AG08395 (cell line): ENCODE measurements at regions not wholly inside any gene's neighbourhood (a gene's known extent, or its start where the extent isn't known, plus 50 kb on each side); places are given as distances from the start of the nearest gene placed in this dataset.
"Not testable (repeated sequence)": the region's sequence is repeated elsewhere in the genome, so short reads cannot be mapped to it uniquely, and the experiment has no call there.

Experiments
- DNase-seq: peaks from one replicate; pipeline ENCODE4 v3.0.0; 2012; ENCODE audit warnings: mixed read lengths, low spot score

GRCh38 chr10:130967784-130968183, 343.7 kb downstream of the TCERG1L start:
- no peak for DNase-seq

DNA sequence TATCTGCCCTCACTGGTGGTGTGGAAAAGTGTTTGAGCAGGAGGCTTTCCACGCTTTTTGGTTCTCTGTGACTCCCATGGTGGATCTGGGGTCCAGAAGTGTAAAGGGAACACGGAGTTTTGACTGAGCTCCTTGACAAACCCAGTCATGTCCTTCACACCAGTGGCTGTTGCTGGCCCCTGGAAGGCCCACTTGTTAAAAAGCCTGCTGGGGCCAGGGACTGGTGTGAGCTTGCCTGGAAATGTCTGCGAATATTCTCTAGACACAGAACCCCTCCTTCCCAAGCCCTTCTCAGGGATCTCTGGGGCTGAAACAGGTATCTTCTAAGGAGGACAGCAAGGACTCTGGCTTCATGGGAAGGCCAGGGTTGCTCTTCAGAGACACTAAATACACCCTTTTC, 343.0 kb downstream of the TCERG1L start:
- DNase-seq = no peak

- DNase-seq = no peak
Measured at GRCh38 chr10:130968964-130969363, 342.6 kb downstream of the TCERG1L start.

GRCh38 chr10:130969700-130970099, 341.8 kb downstream of the TCERG1L start:
- DNase-seq = no peak

DNA sequence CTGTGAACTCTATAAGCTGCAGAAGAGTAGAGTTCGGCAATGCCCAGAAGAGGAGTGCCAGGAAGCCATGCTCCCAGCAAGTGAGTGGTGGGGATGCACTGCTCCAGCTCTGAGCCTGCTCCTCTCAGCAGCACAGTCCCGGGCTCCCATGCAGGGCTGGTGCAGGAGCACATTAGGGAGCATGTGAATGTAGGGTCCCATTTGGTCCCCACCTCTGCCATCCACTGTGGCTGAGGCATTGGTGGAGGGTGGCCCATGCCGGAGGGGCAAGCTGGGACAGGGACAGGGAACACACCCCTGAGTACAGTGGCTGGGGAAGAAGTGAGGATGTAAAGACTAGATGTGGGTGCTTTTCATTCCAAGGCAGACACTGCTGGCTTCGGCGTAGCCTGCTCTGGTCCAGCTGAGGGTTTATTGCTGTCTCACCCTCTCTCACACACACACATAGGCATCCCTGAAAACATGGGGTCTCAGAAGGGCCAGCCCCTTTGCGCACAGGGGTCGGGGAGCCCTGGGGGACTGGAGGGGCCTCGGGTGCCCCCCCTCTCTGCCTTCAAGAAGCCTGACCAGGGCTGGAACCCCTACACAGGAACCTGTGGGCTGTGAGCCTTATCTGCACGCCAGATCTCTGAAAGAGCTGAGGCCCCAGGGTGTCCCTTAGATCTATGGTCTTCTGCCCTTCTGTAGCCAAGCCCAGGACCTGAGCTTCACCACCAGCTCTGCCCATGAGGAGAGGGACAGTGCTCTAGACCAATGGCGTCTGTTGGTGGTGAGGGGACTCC, 341.0 kb downstream of the TCERG1L start:
- no peak for DNase-seq

DNA sequence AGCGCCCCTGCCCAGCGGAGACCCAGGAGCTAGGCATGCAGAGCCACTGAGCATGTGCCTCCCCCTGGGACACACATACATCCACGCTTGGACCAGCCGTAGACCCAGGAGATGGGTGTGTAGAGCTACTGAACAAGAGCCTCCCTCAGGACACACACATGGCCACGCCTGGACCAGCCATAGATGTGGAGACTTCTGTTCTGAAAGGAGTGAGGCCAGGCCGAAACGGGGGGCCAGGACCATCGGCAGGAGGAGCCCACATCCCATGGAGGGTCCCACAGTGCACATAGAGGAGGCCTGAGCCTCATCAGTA, 340.4 kb downstream of the TCERG1L start:
- DNase-seq = no peak

GRCh38 chr10:130973127-130973839, 338.2 kb downstream of the TCERG1L start:
- DNase-seq = no peak

- no peak for DNase-seq
Measured at GRCh38 chr10:130974166-130974565, 337.4 kb downstream of the TCERG1L start.

GRCh38 chr10:130975351-130975750, 336.2 kb downstream of the TCERG1L start:
- not testable (repeated sequence) for DNase-seq

DNA sequence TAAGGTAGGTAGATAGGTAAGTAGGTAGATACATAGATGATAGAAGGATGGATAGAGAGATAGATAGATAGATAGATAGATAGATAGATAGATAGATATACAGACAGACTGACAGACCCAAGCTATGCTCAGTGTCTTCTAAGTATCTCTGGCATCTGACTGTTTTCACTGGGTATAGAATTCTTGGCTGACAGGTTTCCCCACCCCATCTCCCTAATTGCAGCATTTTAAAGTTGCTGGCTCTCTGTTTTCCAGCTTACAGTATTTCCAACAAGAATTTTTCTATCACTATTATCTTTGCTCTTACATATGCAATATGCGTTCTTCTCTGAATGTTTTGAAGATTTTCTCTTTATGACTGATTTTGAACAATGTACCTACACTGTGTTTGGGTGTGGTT, 328.7 kb downstream of the TCERG1L start:
- no peak for DNase-seq

DNA sequence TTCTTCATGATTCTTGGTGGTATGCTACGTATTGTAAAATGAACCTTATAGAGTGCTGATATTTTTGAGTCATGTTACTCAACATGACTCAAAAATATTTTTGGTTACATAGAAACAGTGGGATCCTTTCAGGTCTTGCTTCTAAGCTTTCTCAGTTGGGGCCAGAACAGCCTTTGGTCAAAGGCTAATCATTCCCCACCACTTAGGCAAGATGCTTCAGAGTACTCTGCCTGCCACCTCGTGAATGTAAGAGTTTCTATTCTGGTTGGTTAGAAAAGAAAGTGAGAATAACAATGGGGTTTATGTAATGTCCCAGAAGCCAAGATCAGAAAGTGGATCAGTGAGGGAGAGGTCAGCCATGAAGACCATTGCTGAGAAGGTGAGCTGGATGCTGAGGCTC, 327.8 kb downstream of the TCERG1L start:
- no peak for DNase-seq

DNA sequence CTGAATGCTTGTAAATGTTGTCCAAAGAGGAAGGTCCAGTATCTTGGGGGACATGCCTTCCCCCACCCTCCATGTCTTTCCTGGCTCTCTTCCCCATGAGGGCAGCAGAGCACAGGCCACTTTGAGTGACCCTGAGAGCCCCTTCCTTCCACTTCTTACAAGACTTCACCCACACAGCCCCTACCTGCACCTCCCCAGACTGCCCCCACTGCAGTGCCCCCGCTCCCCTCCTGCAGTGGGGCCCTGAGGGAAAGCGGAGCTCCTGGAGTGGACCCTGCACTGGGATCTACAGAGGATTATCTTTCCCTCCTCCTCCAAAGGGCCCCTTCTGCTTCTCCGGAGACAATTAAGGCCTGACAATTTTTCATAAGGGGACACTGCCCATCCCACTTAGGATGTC, 326.8 kb downstream of the TCERG1L start:
- no peak for DNase-seq

DNA sequence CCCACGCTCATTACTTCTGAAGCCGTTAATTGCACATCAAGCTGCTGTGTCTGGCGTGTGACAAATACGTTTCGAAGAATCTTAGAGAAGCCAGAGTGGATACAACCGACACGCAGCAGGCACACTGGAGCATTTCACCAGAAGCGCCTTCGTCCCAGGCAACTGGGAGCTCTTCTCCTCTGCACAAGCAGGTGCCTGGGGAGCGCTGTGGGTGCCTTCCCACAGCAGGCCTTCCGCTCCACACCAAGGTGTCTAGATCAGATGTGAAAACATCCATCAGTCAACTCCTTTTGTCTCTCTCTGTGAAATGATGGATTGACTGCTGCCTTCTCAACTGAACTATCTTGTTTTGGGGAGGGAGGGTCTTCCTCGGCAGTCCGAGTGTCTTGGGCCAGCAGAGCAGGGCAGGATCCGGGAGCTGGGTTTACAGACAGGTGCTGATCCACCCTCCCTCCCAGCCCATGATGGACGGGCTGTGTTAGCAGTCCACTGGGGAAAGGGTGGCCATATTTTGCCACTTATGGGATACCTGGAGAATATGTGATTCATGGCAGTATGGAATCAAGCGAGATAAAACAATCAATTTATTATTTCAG, 326.3 kb downstream of the TCERG1L start:
- no peak for DNase-seq

GRCh38 chr10:130986846-130987245, 324.7 kb downstream of the TCERG1L start:
- no peak for DNase-seq

- no peak for DNase-seq
Measured at GRCh38 chr10:130987401-130987800, 324.1 kb downstream of the TCERG1L start.

- DNase-seq = no peak
Measured at GRCh38 chr10:130989670-130990232, 321.8 kb downstream of the TCERG1L start.

- no peak for DNase-seq
Measured at GRCh38 chr10:130990486-130990885, 321.0 kb downstream of the TCERG1L start.

GRCh38 chr10:130992802-130993523, 318.6 kb downstream of the TCERG1L start:
- DNase-seq = no peak

DNA sequence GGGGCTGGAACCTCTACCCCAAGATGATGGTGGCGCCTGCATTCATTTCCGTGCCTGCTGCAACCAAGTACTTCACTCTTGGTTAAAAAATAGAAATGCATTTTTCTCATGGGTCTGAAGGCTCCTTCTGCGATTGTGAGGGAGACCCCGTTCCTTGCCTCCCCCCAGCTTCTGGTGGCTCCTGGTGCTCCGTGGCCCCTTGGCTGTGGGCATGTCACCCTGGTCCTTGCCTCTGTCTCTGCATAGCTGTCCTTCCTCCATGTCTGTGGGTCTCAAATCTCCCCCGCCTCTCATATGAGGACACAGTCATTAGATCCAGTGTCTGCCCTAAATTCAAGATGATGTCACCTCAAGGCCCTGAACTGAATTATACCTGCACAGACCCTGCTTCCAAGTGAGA, 317.9 kb downstream of the TCERG1L start:
- DNase-seq = no peak

- DNase-seq = no peak
Measured at GRCh38 chr10:130994191-130994590, 317.3 kb downstream of the TCERG1L start.

DNA sequence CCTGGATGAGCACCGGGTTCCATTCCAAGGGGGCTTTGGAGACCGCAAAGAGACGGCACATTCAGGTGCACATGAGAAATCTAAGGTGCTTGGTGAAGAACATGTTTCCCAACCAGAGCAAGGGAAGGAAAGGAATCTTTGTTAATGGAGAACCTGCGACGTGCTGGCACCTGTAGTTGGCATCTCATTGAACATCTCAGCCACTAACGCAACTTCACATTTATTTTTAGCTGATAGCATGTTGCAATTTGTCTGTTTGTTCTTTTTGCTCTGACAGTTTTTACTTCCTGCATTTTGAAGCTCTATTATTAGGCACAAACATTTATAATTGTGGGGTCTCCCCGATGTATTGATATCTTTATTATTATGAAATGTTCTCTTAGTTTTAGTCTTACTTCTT, 316.7 kb downstream of the TCERG1L start:
- no peak for DNase-seq

- DNase-seq = no peak
Measured at GRCh38 chr10:130997267-130998045, 314.1 kb downstream of the TCERG1L start.
